ENCODE measurements at regions not wholly inside any gene's neighbourhood (a gene's known extent, or its start where the extent isn't known, plus 50 kb on each side); places are given as distances from the start of the nearest gene placed in this dataset.

DNA sequence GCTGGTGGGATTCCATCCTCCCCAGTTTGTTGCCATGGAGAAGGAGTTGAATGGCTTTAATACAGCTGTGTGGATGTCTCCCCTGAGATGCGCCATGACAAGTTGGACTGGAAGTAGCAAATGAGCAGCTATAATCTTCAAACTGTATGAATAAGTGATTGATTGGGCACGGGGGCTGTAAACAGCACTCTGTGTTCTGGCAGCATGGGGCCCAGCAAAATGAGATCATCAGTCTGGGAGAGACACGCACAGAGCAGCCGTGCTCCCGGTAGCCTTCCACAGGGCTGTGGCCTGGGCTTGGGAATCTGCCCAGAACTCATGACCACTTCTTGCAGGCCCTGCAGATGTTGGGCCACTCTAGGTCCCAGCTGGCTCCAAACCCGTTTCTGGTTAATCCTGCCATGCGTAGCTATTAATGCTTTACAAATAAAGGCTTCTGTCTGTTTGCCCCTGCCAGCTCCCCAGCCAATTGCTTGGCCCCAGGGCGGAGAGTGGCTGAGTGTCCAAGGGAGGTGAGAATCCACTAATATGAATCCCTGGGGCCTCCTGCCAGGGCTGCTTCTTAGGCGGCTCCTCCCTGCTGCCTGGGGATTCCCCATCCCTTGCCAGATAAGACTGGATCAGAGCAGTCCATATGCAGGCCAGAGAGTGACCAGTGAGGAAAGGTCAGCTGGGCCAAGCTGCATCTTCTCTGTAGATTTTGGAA is 642.9 kb downstream of the AJAP1 start:
- Histone ChIP-seq H3K79me2 (ENCODE audit: low read length) (no peaks in the 10 kb centered on the region), H3K4me1 (ENCODE audit: insufficient read depth, low read length) (no peaks in the 10 kb centered on the region), H3K27me3 (ENCODE audit: low read length) (peaks cover 23% of the 10 kb centered on the region), H3K9me3 (ENCODE audit: low read length) (0 out of 2 replicates have a peak, but pooled peaks cover 4% of the 10 kb centered on the region), H2AFZ (ENCODE audit: low read length) (no peak overlapping the region), H3K9ac (ENCODE audit: low read length) (no peak overlapping the region), H3K27ac (ENCODE audit: low read length) (no peak overlapping the region), H3K4me2 (ENCODE audit: low read length) (no peak overlapping the region), H4K20me1 (ENCODE audit: low read length) (no peaks in the 10 kb centered on the region), H3F3A (ENCODE audit: low read length, unreplicated experiment) (no peaks in the 10 kb centered on the region), H3K36me3 (ENCODE audit: low read depth, low read length) (no peaks in the 10 kb centered on the region), H3K4me3 (ENCODE audit: low read length) (no peak overlapping the region), H3K9me2 (replicated peaks; ENCODE audit: low read length) (no peaks in the 10 kb centered on the region)
- CTCF ChIA-PET = no interaction called here
- DNase-seq (no peak), ATAC-seq (no peak)
- intact Hi-C loops (cut with micrococcal nuclease) = no loop called here
- TF ChIP-seq CTCF (conservative IDR thresholded peaks at IDR 0.05; ENCODE audit: low read depth, low read length) (no peak), EZH2 (IDR thresholded peaks at IDR 0.05; ENCODE audit: low read length, unreplicated experiment) (no peak), EZH2phosphoT487 (IDR thresholded peaks at IDR 0.05; ENCODE audit: borderline replicate concordance, low read length) (no peak)
- BruUV-seq (replicated peaks) = no TSS peak
- POLR2A ChIA-PET (ENCODE audit: unreplicated experiment) = no interaction called here

GRCh38 chr1:5296557-5297179 is 642.3 kb downstream of the AJAP1 start:
- ATAC-seq = no peak

More at GRCh38 chr1:5296557-5297179, 642.3 kb downstream of the AJAP1 start:
- Histone ChIP-seq H3K36me3 (ENCODE audit: low read depth, low read length) (no peaks in the 10 kb centered on the region), H4K20me1 (ENCODE audit: low read length) (no peaks in the 10 kb centered on the region), H2AFZ (ENCODE audit: low read length) (no peak overlapping the region), H3K79me2 (ENCODE audit: low read length) (no peaks in the 10 kb centered on the region), H3F3A (ENCODE audit: low read length, unreplicated experiment) (no peaks in the 10 kb centered on the region), H3K9me3 (ENCODE audit: low read length) (0 out of 2 replicates have a peak, but pooled peaks cover 10% of the 10 kb centered on the region), H3K4me2 (ENCODE audit: low read length) (no peak overlapping the region), H3K27me3 (ENCODE audit: low read length) (peaks cover 23% of the 10 kb centered on the region), H3K9ac (ENCODE audit: low read length) (no peak overlapping the region), H3K27ac (ENCODE audit: low read length) (no peak overlapping the region), H3K4me1 (ENCODE audit: insufficient read depth, low read length) (no peaks in the 10 kb centered on the region), H3K9me2 (replicated peaks; ENCODE audit: low read length) (no peaks in the 10 kb centered on the region), H3K4me3 (ENCODE audit: low read length) (no peak overlapping the region)
- no peak for DNase-seq
- ChIA-PET CTCF (no interaction called here), POLR2A (ENCODE audit: unreplicated experiment) (no interaction called here)
- intact Hi-C loops (cut with micrococcal nuclease) = no loop called here
- no peak for TF ChIP-seq EZH2phosphoT487 (IDR thresholded peaks at IDR 0.05; ENCODE audit: borderline replicate concordance, low read length)
- TF ChIP-seq EZH2 (IDR thresholded peaks at IDR 0.05; ENCODE audit: low read length, unreplicated experiment) = no peak
- no peak for TF ChIP-seq CTCF (conservative IDR thresholded peaks at IDR 0.05; ENCODE audit: low read depth, low read length)
- no TSS peak for BruUV-seq (replicated peaks)
